PFSK-1 (cell line): ENCODE measurements at regions not wholly inside any gene's neighbourhood (a gene's known extent, or its start where the extent isn't known, plus 50 kb on each side); places are given as distances from the start of the nearest gene placed in this dataset.

ENCODE experiments used
- FOXP2 ChIP-seq: optimal IDR thresholded peaks from 2 replicates; pipeline ENCODE3; 2011; ENCODE audit warnings: borderline replicate concordance, control low read depth, inconsistent platforms; ENCODE audit not compliant: insufficient read depth; ENCODE audit errors: extremely low read length, extremely low read depth
- POLR2AphosphoS5 ChIP-seq: IDR thresholded peaks from 2 replicates; pipeline ENCODE4 v1.6.1; 2012; ENCODE audit warnings: low read depth, mild to moderate bottlenecking, control low read depth, low read length, moderate library complexity
- REST ChIP-seq, 2 experiments: IDR thresholded peaks; 2 replicates each; pipeline versions ENCODE4 v1.6.1 to v1.8.0; 2011 to 2012; ENCODE audit warnings: low read depth in 2 of 2, low read length in 2 of 2, control low read depth in 1 of 2, inconsistent platforms in 1 of 2, mild to moderate bottlenecking in 1 of 2, moderate library complexity in 1 of 2; ENCODE audit not compliant: insufficient read depth in 1 of 2
- SIN3A ChIP-seq: IDR thresholded peaks from 2 replicates; pipeline ENCODE4 v1.6.1; 2012; ENCODE audit warnings: mild to moderate bottlenecking, low read length, moderate library complexity, borderline replicate concordance; ENCODE audit not compliant: insufficient read depth
- TAF1 ChIP-seq: IDR thresholded peaks from 2 replicates; pipeline ENCODE4 v1.6.1; 2012; ENCODE audit warnings: low read length, control low read depth, borderline replicate concordance; ENCODE audit not compliant: insufficient read depth

GRCh38 chr4:72888331-72888730 is 181.2 kb downstream of the COX18 start:
- TF ChIP-seq POLR2AphosphoS5, result no peak
- no peak for TF ChIP-seq TAF1
- no peak for TF ChIP-seq REST (IDR thresholded peaks at IDR 0.05; ENCODE audit: insufficient read depth in 1 of 2, low read depth in 2 of 2, low read length in 2 of 2)
- TF ChIP-seq SIN3A, result no peak
- no peak for TF ChIP-seq FOXP2
